SK-N-SH treated with all-trans-retinoic acid at 6 μM for 48 hours (cell line): ENCODE measurements at regions not wholly inside any gene's neighbourhood (a gene's known extent, or its start where the extent isn't known, plus 50 kb on each side); places are given as distances from the start of the nearest gene placed in this dataset.

ENCODE experiments used
- ATAC-seq: fragments of 200-7000 bp; cut with Tn5 transposase; 3 replicates; pipeline ENCODE4 v1.9.1; 2020; ENCODE audit warnings: mild to moderate bottlenecking, moderate library complexity
- ARNTL ChIP-seq: fragments of 450-650 bp; formaldehyde crosslinking; IDR thresholded peaks from 2 replicates; pipeline ENCODE4 v1.5.0; 2020; ENCODE audit warnings: low read depth, mild to moderate bottlenecking, moderate library complexity, borderline replicate concordance
- BACH2 ChIP-seq: fragments of 250-450 bp; sonication (Bioruptor Pico); IDR thresholded peaks from 2 replicates; pipeline ENCODE4 v1.9.0; 2021; ENCODE audit warnings: mild to moderate bottlenecking, borderline replicate concordance
- CSDC2 ChIP-seq: fragments of 250-450 bp; sonication (Bioruptor Pico); IDR thresholded peaks from 2 replicates; pipeline ENCODE4 v1.5.0; 2020; ENCODE audit warnings: mild to moderate bottlenecking, moderate library complexity
- ESRRG ChIP-seq: fragments of 250-450 bp; sonication (Bioruptor Pico); IDR thresholded peaks from 2 replicates; pipeline ENCODE4 v1.6.1; 2021; ENCODE audit warnings: mild to moderate bottlenecking
- GLIS3 ChIP-seq: fragments of 250-450 bp; sonication (Bioruptor Pico); IDR thresholded peaks from 2 replicates; pipeline ENCODE4 v1.5.0; 2020; ENCODE audit warnings: mild to moderate bottlenecking, moderate library complexity
- ISL1 ChIP-seq: fragments of 250-450 bp; sonication (Bioruptor Pico); IDR thresholded peaks from 2 replicates; pipeline ENCODE4 v2.1.2; 2022; ENCODE audit warnings: mild to moderate bottlenecking, moderate library complexity
- OSR1 ChIP-seq: fragments of 250-450 bp; sonication (Bioruptor Pico); IDR thresholded peaks from 2 replicates; pipeline ENCODE4 v1.8.0; 2022; ENCODE audit warnings: moderate library complexity, mild to moderate bottlenecking, inconsistent platforms
- PPARA ChIP-seq: fragments of 250-450 bp; sonication (Bioruptor Pico); IDR thresholded peaks from 2 replicates; pipeline ENCODE4 v1.5.0; 2020; ENCODE audit warnings: mild to moderate bottlenecking, borderline replicate concordance
- RARB ChIP-seq: fragments of 250-450 bp; sonication (Bioruptor Pico); IDR thresholded peaks from 2 replicates; pipeline ENCODE4 v1.8.0; 2021; ENCODE audit warnings: mild to moderate bottlenecking, moderate library complexity
- SNAI2 ChIP-seq: fragments of 250-450 bp; sonication (Bioruptor Pico); IDR thresholded peaks from 2 replicates; pipeline ENCODE4 v1.5.0; 2020; ENCODE audit warnings: mild to moderate bottlenecking, moderate library complexity
- TCF4 ChIP-seq: fragments of 250-450 bp; sonication (Bioruptor Pico); IDR thresholded peaks from 2 replicates; pipeline ENCODE4 v1.8.0; 2021; ENCODE audit warnings: mild to moderate bottlenecking, moderate library complexity, borderline replicate concordance
- TOX ChIP-seq: fragments of 250-450 bp; sonication (Bioruptor Pico); IDR thresholded peaks from 2 replicates; pipeline ENCODE4 v1.8.0; 2021; ENCODE audit warnings: mild to moderate bottlenecking, moderate library complexity, borderline replicate concordance
- ZC3H10 ChIP-seq: fragments of 250-450 bp; sonication (Bioruptor Pico); IDR thresholded peaks from 2 replicates; pipeline ENCODE4 v1.5.1; 2021; ENCODE audit warnings: mild to moderate bottlenecking, moderate library complexity
- ZFP3 ChIP-seq: fragments of 250-450 bp; sonication (Bioruptor Pico); IDR thresholded peaks from 2 replicates; pipeline ENCODE4 v1.5.0; 2020; ENCODE audit warnings: mild to moderate bottlenecking, moderate library complexity
- ZFP30 ChIP-seq: fragments of 450-650 bp; formaldehyde crosslinking; IDR thresholded peaks from 2 replicates; pipeline ENCODE4 v1.5.0; 2022; ENCODE audit warnings: mild to moderate bottlenecking, moderate library complexity
- ZNF565 ChIP-seq: fragments of 450-650 bp; formaldehyde crosslinking; conservative IDR thresholded peaks from 2 replicates; pipeline ENCODE4 v1.5.0; 2020; ENCODE audit warnings: low read depth, mild to moderate bottlenecking, moderate library complexity
- ZNF70 ChIP-seq: fragments of 450-650 bp; formaldehyde crosslinking; IDR thresholded peaks from 2 replicates; pipeline ENCODE4 v1.5.0; 2020; ENCODE audit warnings: mild to moderate bottlenecking, moderate library complexity
- ZNF8 ChIP-seq: fragments of 450-650 bp; formaldehyde crosslinking; IDR thresholded peaks from 2 replicates; pipeline ENCODE4 v1.5.0; 2020; ENCODE audit warnings: mild to moderate bottlenecking, moderate library complexity
- TF ChIP-seq, protein P1 (sequence below): fragments of 250-450 bp; sonication (Bioruptor Pico); IDR thresholded peaks from 2 replicates; pipeline ENCODE4 v1.5.1; 2021; ENCODE audit warnings: mild to moderate bottlenecking, moderate library complexity
- TF ChIP-seq, protein P2 (sequence below): fragments of 250-450 bp; sonication (Bioruptor Pico); IDR thresholded peaks from 2 replicates; pipeline ENCODE4 v1.8.0; 2020; ENCODE audit warnings: mild to moderate bottlenecking, moderate library complexity, borderline replicate concordance
- TF ChIP-seq, protein P3 (sequence below): fragments of 250-450 bp; sonication (Bioruptor Pico); IDR thresholded peaks from 2 replicates; pipeline ENCODE4 v1.5.1; 2020; ENCODE audit warnings: low read depth, mild to moderate bottlenecking, moderate library complexity
- TF ChIP-seq, protein P4 (sequence below): fragments of 250-450 bp; sonication (Bioruptor Pico); IDR thresholded peaks from 2 replicates; pipeline ENCODE4 v1.8.0; 2021; ENCODE audit warnings: low read depth, mild to moderate bottlenecking, moderate library complexity, borderline replicate concordance
- TF ChIP-seq, protein P5 (sequence below): fragments of 250-450 bp; sonication (Bioruptor Pico); IDR thresholded peaks from 2 replicates; pipeline ENCODE4 v1.5.0; 2020; ENCODE audit warnings: mild to moderate bottlenecking, moderate library complexity

DNA sequence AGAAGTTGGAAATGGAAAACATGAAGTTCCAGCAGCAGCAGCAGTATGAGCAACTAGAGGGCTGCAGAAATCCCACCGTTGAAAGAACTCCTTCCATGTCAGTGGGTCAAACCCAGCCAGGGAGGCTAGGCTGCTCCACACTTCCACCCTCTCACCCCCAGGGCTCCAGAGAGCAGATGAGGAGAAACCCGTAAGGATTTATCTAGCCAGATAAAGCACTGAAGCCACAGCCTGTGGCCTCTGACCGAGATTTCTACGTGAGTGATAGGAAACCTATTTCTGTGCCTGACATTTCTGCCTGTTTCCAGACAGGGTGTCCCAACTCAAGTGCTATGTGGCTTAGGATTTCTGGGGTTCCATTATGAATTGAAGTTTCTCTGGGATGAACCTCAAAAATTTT, 100.0 kb upstream of the EEA1 start:
- TF ChIP-seq BACH2 (CRISPR knock-in tag) (no peak), ZNF565 (CRISPR knock-in tag) (no peak), PPARA (CRISPR knock-in tag) (no peak), OSR1 (CRISPR knock-in tag) (no peak), TOX (CRISPR knock-in tag) (no peak), ZNF8 (CRISPR knock-in tag) (no peak), ARNTL (no peak), ZNF70 (no peak), GLIS3 (CRISPR knock-in tag) (no peak), ISL1 (no peak), CSDC2 (CRISPR knock-in tag) (no peak), ESRRG (no peak), ZFP3 (no peak), SNAI2 (CRISPR knock-in tag) (no peak), ZC3H10 (CRISPR knock-in tag) (no peak), RARB (CRISPR knock-in tag) (no peak)
- TF ChIP-seq, protein P1, sequence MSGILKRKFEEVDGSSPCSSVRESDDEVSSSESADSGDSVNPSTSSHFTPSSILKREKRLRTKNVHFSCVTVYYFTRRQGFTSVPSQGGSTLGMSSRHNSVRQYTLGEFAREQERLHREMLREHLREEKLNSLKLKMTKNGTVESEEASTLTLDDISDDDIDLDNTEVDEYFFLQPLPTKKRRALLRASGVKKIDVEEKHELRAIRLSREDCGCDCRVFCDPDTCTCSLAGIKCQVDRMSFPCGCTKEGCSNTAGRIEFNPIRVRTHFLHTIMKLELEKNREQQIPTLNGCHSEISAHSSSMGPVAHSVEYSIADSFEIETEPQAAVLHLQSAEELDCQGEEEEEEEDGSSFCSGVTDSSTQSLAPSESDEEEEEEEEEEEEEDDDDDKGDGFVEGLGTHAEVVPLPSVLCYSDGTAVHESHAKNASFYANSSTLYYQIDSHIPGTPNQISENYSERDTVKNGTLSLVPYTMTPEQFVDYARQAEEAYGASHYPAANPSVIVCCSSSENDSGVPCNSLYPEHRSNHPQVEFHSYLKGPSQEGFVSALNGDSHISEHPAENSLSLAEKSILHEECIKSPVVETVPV (CRISPR knock-in tag): no peak
- TF ChIP-seq, protein P2, sequence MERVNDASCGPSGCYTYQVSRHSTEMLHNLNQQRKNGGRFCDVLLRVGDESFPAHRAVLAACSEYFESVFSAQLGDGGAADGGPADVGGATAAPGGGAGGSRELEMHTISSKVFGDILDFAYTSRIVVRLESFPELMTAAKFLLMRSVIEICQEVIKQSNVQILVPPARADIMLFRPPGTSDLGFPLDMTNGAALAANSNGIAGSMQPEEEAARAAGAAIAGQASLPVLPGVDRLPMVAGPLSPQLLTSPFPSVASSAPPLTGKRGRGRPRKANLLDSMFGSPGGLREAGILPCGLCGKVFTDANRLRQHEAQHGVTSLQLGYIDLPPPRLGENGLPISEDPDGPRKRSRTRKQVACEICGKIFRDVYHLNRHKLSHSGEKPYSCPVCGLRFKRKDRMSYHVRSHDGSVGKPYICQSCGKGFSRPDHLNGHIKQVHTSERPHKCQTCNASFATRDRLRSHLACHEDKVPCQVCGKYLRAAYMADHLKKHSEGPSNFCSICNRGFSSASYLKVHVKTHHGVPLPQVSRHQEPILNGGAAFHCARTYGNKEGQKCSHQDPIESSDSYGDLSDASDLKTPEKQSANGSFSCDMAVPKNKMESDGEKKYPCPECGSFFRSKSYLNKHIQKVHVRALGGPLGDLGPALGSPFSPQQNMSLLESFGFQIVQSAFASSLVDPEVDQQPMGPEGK (CRISPR knock-in tag): no peak
- ATAC-seq: no peak

DNA sequence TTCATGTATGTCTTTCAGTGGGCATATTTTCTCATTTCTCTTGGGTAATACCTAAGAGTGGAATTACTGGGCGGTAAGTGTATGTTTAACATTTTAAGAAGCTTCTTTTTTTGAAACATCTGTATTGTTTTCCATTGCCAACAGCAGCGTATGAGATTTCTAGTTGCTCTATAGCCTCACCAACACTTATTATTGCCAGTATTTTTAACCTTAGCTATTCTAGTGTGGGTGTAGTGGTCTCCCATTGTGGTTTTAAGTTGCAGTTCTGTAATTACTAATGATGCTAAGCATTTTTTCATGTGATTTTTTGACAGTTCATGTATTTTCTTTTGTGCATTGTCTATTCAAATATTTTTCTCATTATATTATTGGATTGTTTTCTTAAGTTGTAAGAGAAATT, 101.9 kb upstream of the EEA1 start:
- no peak for ATAC-seq
- TF ChIP-seq ZNF70: no peak
- TF ChIP-seq GLIS3 (CRISPR knock-in tag): no peak
- no peak for TF ChIP-seq TOX (CRISPR knock-in tag)
- TF ChIP-seq SNAI2 (CRISPR knock-in tag): no peak
- TF ChIP-seq, protein P1 (CRISPR knock-in tag): no peak
- TF ChIP-seq, protein P3, sequence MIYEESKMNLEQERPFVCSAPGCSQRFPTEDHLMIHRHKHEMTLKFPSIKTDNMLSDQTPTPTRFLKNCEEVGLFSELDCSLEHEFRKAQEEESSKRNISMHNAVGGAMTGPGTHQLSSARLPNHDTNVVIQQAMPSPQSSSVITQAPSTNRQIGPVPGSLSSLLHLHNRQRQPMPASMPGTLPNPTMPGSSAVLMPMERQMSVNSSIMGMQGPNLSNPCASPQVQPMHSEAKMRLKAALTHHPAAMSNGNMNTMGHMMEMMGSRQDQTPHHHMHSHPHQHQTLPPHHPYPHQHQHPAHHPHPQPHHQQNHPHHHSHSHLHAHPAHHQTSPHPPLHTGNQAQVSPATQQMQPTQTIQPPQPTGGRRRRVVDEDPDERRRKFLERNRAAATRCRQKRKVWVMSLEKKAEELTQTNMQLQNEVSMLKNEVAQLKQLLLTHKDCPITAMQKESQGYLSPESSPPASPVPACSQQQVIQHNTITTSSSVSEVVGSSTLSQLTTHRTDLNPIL: no peak
- no peak for TF ChIP-seq RARB (CRISPR knock-in tag)
- TF ChIP-seq, protein P4, sequence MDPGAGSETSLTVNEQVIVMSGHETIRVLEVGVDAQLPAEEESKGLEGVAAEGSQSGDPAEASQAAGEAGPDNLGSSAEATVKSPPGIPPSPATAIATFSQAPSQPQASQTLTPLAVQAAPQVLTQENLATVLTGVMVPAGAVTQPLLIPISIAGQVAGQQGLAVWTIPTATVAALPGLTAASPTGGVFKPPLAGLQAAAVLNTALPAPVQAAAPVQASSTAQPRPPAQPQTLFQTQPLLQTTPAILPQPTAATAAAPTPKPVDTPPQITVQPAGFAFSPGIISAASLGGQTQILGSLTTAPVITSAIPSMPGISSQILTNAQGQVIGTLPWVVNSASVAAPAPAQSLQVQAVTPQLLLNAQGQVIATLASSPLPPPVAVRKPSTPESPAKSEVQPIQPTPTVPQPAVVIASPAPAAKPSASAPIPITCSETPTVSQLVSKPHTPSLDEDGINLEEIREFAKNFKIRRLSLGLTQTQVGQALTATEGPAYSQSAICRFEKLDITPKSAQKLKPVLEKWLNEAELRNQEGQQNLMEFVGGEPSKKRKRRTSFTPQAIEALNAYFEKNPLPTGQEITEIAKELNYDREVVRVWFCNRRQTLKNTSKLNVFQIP (CRISPR knock-in tag): no peak
- TF ChIP-seq, protein P5, sequence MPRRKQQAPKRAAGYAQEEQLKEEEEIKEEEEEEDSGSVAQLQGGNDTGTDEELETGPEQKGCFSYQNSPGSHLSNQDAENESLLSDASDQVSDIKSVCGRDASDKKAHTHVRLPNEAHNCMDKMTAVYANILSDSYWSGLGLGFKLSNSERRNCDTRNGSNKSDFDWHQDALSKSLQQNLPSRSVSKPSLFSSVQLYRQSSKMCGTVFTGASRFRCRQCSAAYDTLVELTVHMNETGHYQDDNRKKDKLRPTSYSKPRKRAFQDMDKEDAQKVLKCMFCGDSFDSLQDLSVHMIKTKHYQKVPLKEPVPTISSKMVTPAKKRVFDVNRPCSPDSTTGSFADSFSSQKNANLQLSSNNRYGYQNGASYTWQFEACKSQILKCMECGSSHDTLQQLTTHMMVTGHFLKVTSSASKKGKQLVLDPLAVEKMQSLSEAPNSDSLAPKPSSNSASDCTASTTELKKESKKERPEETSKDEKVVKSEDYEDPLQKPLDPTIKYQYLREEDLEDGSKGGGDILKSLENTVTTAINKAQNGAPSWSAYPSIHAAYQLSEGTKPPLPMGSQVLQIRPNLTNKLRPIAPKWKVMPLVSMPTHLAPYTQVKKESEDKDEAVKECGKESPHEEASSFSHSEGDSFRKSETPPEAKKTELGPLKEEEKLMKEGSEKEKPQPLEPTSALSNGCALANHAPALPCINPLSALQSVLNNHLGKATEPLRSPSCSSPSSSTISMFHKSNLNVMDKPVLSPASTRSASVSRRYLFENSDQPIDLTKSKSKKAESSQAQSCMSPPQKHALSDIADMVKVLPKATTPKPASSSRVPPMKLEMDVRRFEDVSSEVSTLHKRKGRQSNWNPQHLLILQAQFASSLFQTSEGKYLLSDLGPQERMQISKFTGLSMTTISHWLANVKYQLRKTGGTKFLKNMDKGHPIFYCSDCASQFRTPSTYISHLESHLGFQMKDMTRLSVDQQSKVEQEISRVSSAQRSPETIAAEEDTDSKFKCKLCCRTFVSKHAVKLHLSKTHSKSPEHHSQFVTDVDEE (CRISPR knock-in tag): no peak
- no peak for TF ChIP-seq PPARA (CRISPR knock-in tag)
- TF ChIP-seq TCF4 (CRISPR knock-in tag): no peak
- TF ChIP-seq ZC3H10 (CRISPR knock-in tag): no peak
- no peak for TF ChIP-seq ZNF565 (CRISPR knock-in tag)
- no peak for TF ChIP-seq ZFP30 (CRISPR knock-in tag)
- TF ChIP-seq ZNF8 (CRISPR knock-in tag): no peak
- TF ChIP-seq ARNTL: no peak
- TF ChIP-seq, protein P2 (CRISPR knock-in tag): no peak
- TF ChIP-seq OSR1 (CRISPR knock-in tag): no peak
- TF ChIP-seq BACH2 (CRISPR knock-in tag): no peak
